HPDE6-E6E7 (cell line): ENCODE measurements at regions not wholly inside any gene's neighbourhood (a gene's known extent, or its start where the extent isn't known, plus 50 kb on each side); places are given as distances from the start of the nearest gene placed in this dataset.
A peak's percentile ranks its signal among the peaks of the same experiment; 100 is the strongest.
"Not testable (repeated sequence)": the region's sequence is repeated elsewhere in the genome, so short reads cannot be mapped to it uniquely, and the experiment has no call there.

ENCODE experiments used
- DNase-seq: peaks from one replicate; pipeline ENCODE4 v3.0.0; 2011; ENCODE audit warnings: missing footprints; ENCODE audit errors: extremely low spot score

DNA sequence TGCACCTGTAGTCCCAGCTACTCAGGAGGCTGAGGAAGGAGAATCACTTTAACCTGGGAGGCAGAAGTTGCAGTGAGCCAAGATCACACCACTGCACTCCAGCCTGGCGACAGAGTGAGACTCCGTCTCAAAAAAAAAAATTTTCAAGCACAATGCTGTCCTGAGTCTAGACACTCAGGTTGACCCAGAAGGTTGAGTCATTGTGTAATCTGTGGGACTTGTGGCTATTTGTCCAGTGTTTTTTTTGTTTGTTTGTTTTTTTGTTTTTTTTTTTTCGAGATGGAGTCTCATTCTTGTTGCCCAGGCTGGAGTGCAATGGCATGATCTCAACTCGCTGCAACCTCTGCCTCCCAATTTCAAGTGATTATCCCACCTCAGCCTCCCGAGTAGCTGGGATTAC lies 74.3 kb upstream of the SOX13 start:
- not testable (repeated sequence) for DNase-seq

DNA sequence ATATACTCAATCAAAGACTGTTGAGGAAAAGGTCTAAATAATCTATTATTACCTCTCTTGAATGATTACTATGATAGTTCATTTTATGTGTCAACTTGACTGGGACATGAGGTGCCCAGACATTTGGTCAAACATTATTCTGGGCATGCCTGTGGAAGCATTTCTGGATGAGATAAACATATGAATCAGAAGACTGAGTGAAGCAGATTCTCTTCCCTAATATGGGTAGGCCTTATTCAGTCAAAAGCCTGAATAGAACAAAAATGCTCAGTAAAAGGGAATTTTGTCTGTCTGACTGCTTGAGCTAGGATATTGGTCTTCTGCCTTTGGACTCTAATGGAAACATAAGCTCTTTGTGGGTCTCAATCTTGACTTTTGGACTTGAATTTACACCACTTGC lies 73.3 kb upstream of the SOX13 start:
- no peak for DNase-seq

DNA sequence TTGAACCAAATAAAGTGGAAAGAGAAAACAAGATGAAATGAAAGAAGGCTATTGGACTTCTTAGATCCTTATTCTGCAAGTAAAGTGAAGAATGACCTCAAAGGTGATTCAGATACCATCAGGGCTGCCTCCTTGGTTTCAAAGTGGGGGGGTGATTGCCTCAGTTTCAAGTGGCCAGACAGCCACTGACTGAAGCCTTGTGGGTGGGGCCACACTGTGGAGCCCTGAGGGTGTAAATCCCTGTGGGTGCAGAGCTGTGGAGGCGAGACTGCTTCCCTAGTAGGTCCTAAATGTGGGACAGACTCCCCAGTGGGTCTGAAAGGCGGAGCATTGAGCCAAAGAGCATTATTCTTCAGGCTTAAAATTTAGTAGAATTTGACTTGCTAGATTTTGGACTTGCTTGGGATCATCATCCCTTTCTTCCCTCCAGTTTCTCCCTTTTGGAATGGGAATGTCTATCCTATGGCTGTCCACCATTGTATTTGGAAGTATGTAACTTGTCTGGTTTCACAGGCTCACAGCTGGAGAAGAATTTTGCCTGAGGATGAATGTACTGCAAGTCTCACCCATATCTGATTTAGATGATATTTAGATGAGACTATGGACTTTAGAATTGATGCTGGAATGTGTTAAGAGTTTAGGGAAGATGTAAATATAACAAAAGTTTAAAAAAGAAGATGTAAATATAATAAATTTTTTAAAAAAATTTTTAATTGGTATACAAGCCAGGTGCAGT lies 71.6 kb upstream of the SOX13 start:
- no peak for DNase-seq

DNA sequence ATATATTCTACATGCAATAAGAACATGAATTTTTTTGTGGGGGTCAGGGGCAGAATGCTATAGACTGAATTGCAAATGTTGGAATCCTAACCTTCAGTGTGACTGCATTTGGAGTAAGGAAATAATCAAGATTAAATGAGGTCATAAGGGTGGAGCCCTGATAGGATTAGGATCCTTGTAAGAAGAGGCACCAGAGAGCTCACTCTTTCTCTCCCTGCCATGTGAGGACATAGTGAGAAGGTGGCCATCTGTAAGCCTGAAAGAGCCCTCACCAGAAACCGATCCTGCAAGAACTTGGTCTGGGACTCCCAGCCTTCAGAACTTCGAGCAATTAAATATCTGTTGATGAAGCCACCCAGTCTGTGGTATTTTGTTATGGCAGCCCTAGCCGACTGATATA lies 70.3 kb upstream of the SOX13 start:
- DNase-seq: no peak

DNA sequence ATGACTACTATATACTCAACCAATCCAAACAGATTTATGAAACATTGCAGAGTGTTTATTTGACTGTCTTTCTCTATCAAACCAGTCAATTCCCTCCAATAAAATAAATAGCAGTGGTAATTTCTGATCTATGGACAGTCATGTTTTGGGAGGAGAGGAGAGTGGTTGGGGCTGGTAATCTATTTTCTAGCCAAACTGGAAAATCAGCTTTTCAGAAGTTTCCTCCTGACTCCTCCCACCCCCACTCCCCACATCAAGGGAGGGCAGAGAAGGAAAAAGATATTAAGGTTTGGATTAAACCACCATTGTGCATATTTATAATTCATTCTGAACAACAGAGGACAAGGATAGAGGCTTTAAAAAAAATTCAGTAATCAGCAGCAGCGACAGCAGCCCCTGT lies 69.4 kb upstream of the SOX13 start:
- DNase-seq: peak; percentile 17

DNA sequence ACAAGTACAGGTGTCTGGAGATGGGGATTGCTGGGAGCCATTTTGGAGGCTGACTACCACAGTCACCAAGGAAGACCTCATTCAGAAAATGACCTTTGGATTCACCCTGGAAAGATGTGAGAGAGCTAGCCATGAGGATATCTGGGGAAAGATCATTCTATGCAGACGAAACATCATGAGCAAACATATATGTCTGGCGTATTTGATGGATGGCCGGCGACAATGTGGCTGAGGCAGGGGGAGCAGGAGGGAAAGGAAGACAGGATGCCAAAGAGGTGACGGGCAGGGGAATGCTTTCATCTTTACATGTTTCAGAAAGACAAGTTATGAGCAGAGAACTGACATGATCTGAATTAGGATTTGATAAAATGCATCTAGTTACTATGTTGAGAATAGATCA lies 61.5 kb upstream of the SOX13 start:
- no peak for DNase-seq

DNA sequence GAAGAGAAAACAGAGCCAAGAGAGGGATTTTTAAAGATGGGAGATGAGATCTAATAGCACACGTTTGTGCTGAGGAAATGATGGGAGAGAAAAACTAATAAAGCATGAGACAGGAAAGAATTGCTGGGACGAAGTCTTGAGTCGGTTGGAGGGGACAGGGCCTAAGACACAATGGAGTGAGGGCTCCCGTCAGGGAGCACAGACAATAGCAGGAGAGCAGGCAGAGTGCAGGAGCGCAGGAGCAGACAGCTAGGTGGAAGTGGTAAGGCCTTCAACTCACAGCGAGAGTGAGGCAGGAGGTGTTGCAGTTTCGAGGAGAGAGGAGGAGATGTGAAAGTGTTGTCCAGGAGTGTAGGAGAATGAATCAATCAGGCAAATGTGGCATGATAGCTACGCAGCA lies 59.9 kb upstream of the SOX13 start:
- DNase-seq: no peak

DNA sequence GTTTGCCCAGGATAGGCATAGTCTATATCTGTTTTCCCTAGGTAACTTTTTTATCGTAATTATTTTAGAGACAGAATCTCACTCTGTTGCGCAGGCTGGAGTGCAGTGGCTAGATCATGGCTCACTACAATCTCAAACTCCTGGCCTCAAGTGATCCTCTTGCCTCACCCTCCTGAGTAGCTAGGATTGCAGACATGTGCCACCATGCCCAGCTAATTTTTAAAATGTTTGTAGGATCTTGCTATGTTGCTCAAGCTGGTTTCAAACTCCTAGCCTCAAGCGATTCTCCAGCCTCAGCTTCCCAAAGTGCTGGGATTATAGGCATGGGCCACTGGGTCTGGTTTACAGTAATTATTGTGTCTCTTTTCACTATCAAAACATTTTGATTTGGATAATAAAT lies 58.6 kb upstream of the SOX13 start:
- DNase-seq: no peak

DNA sequence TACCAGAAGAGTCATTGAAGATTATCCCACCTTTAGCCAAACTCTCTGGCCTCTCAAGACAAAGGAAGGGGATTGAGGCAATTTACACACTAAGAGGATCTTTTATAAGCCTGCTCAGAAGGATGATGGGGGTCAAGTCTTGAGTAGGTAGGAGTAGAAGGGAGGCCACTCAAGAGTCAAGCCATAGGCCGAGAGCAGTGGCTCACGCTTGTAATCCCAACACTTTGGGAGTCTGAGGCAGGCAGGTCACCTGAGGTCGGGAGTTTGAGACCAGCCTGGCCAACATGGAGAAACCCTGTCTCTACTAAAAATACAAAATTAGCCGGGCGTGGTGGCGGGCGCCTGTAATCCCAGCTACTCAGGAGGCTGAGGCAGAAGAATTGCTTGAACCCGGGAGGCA lies 58.0 kb upstream of the SOX13 start:
- DNase-seq: not testable (repeated sequence)

DNA sequence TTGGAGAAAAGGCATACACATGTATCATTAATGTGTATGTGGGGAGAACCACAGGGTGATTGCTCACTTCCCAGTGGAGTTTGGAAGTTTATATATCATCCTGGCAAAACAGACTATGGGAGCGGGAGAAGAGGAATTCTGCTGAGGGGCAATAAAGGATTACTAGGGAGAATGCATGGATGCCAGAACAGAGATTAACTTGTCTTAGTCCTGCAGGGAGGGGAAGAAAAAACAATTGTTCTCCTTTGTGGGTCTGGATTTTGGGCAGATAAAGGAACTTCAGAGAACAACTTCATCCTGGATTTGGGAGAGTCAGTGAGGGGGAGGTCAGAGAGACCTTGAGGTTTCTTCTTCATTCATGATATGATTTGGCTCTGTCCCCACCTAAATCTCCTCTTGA lies 55.9 kb upstream of the SOX13 start:
- no peak for DNase-seq

DNA sequence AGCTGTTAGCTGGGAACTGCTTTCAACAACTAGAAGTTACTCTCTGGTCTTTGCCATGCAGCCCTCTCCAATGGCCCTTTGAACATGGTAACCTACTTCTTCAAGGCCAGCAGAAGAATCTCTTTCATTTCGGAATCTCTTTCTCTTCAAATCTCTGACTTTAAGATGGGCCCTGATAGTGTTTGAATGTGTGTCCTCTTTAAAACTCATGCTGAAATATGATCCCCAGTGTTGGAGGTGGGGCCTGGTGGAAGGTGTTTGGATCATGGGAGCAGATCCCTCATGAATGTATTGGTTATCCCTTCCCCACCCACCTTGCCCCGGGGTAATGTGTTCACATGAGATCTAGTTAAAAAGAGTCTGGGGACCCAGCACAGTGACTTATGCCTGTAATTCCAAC lies 54.5 kb upstream of the SOX13 start:
- DNase-seq: no peak
